Endodermal cell (in vitro differentiated cells): ENCODE measurements at regions not wholly inside any gene's neighbourhood (a gene's known extent, or its start where the extent isn't known, plus 50 kb on each side); places are given as distances from the start of the nearest gene placed in this dataset.

ENCODE experiments used
- DNase-seq: peaks from one replicate; pipeline ENCODE4 v3.0.0-alpha.2; 2017
- H3K27ac ChIP-seq: 2 replicates; pipeline ENCODE4 v1.5.1; 2013; ENCODE audit warnings: mild to moderate bottlenecking, low read depth, low read length, moderate library complexity
- H3K27me3 ChIP-seq: 2 replicates; pipeline ENCODE4 v1.6.1; 2013; ENCODE audit warnings: mild to moderate bottlenecking, low read length, moderate library complexity; ENCODE audit not compliant: insufficient read depth, control insufficient read depth, poor library complexity, severe bottlenecking
- H3K36me3 ChIP-seq: 2 replicates; pipeline ENCODE4 v1.7.0; 2013; ENCODE audit warnings: mild to moderate bottlenecking, low read length, moderate library complexity; ENCODE audit not compliant: control insufficient read depth, insufficient read depth
- H3K4me1 ChIP-seq: one replicate; pipeline ENCODE4 v1.7.0; 2013; ENCODE audit warnings: low read length; ENCODE audit not compliant: control insufficient read depth, insufficient read depth
- H3K4me3 ChIP-seq: 2 replicates; pipeline ENCODE4 v1.5.1; 2013; ENCODE audit warnings: mild to moderate bottlenecking, low read length, moderate library complexity
- H3K9ac ChIP-seq: 2 replicates; pipeline ENCODE4 v1.6.1; 2013; ENCODE audit warnings: mild to moderate bottlenecking, low read length, moderate library complexity; ENCODE audit not compliant: poor library complexity, severe bottlenecking; ENCODE audit errors: extremely low read depth
- H3K9me3 ChIP-seq: 2 replicates; pipeline ENCODE4 v1.6.1; 2013; ENCODE audit warnings: mild to moderate bottlenecking, low read length, moderate library complexity; ENCODE audit not compliant: control insufficient read depth
- H3K27ac Mint-ChIP-seq: 2 replicates; pipeline ENCODE4 v1.8.0; 2020; ENCODE audit warnings: mixed read lengths
- H3K27me3 Mint-ChIP-seq: 2 replicates; pipeline ENCODE4 v1.8.0; 2021; ENCODE audit warnings: mild to moderate bottlenecking, mixed read lengths; ENCODE audit not compliant: insufficient read depth
- H3K36me3 Mint-ChIP-seq: 2 replicates; pipeline ENCODE4 v1.8.0; 2020; ENCODE audit warnings: low read depth, mixed read lengths
- H3K4me1 Mint-ChIP-seq: 2 replicates; pipeline ENCODE4 v1.8.0; 2020; ENCODE audit warnings: mixed read lengths
- H3K4me3 Mint-ChIP-seq: 2 replicates; pipeline ENCODE4 v1.8.0; 2020; ENCODE audit warnings: mild to moderate bottlenecking, moderate library complexity, mixed read lengths
- H3K9me3 Mint-ChIP-seq: 2 replicates; pipeline ENCODE4 v1.8.0; 2020; ENCODE audit warnings: mild to moderate bottlenecking, mixed read lengths
- WGBS, 2 experiments: methylation state at CpG; one replicate each; pipeline versions ENCODE4 v1.1.5 to v1.1.7; 2013; ENCODE audit warnings: missing lambda C conversion rate in 2 of 2, mixed read lengths in 1 of 2; ENCODE audit not compliant: insufficient coverage in 1 of 2, insufficient read length in 1 of 2; 5-methylcytosine and 5-hydroxymethylcytosine counted together
- TF ChIP-seq, protein P1 (sequence below): fragments of 200-600 bp; sonication (generic); conservative IDR thresholded peaks from 2 replicates; pipeline ENCODE4 v1.5.0; 2021; ENCODE audit warnings: antibody characterized with exemption, mild to moderate bottlenecking

DNA sequence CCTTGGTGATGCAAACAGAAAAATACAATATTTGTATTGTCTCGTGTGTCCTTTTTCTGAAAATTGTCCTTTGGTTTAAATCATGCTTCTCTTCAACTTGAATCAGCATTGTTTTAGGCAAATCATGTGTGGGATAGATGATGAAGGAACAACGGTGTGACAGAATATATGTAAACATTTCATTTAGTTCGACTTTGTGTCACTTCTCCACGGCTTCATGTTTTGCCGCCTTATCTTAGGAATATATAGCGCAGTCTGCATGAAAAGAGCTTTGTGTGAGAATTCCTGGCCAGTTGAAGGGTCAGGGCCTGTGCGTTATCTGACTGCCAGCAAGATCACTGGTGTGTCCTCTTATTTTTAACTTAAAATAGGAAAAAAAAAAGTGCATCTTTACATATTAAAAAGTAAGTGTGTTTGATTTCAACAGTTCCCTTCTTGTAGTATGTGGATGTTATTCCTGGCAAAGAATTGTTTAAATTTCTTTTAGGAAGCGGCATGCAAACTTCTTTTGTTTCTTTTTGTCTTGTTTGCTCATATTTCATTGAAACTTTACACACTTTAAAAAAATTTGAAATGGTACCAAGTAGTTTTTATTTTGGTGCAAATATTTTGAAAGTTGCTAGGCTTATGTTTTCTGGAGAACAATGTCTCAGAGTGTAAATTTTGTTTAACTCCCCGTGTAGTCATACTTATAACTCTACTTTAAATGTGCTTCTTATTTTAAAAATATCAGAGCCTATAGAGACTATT lies 465.2 kb downstream of the USP25 start:
- WGBS, 2 experiments = 73 to 89% methylated on average over 5 to 8 of the region's 9 CpGs
- Histone ChIP-seq H3K9me3 (peaks cover 9% of the 10 kb centered on the region), H3K36me3 (no peaks in the 10 kb centered on the region), H3K4me1 (peaks cover 8% of the 10 kb centered on the region), H3K27ac (peak overlapping the region; percentile 96), H3K9ac (peak overlapping the region; percentile 24), H3K27me3 (no peaks in the 10 kb centered on the region), H3K4me3 (peak overlapping the region; percentile 22)
- no peak overlapping the region for H3K4me3 Mint-ChIP-seq
- TF ChIP-seq, protein P1, sequence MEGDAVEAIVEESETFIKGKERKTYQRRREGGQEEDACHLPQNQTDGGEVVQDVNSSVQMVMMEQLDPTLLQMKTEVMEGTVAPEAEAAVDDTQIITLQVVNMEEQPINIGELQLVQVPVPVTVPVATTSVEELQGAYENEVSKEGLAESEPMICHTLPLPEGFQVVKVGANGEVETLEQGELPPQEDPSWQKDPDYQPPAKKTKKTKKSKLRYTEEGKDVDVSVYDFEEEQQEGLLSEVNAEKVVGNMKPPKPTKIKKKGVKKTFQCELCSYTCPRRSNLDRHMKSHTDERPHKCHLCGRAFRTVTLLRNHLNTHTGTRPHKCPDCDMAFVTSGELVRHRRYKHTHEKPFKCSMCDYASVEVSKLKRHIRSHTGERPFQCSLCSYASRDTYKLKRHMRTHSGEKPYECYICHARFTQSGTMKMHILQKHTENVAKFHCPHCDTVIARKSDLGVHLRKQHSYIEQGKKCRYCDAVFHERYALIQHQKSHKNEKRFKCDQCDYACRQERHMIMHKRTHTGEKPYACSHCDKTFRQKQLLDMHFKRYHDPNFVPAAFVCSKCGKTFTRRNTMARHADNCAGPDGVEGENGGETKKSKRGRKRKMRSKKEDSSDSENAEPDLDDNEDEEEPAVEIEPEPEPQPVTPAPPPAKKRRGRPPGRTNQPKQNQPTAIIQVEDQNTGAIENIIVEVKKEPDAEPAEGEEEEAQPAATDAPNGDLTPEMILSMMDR = peak; percentile 6
- H3K9me3 Mint-ChIP-seq = peaks cover 11% of the 10 kb centered on the region
- H3K27me3 Mint-ChIP-seq = no peaks in the 10 kb centered on the region
- no peak overlapping the region for H3K27ac Mint-ChIP-seq
- H3K4me1 Mint-ChIP-seq = peaks cover 27% of the 10 kb centered on the region
- DNase-seq = no peak
- H3K36me3 Mint-ChIP-seq = no peaks in the 10 kb centered on the region

DNA sequence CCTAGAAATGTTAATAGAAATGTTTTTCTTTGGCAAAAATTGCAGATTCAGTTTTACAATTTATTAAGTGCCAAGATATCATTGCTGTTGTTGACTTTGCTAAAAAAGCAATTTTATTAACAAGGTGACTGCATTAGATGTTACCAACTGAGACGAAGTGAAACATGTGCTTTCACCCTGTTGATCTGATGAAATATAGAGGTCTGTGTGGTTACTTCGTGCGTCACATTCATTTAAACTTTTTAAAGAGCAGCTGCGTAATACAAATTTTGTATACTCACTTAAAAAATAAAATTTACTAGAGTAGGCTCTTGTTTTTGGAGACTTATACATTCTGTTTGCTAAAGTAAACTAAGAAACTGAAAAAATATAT lies 465.7 kb downstream of the USP25 start:
- Histone ChIP-seq H3K9me3 (peaks cover 15% of the 10 kb centered on the region), H3K9ac (peak overlapping the region; percentile 24), H3K4me3 (peak overlapping the region; percentile 22), H3K27ac (peak overlapping the region; percentile 96), H3K36me3 (no peaks in the 10 kb centered on the region), H3K27me3 (no peaks in the 10 kb centered on the region), H3K4me1 (peaks cover 8% of the 10 kb centered on the region)
- no peaks in the 10 kb centered on the region for H3K36me3 Mint-ChIP-seq
- WGBS, 2 experiments = 87% methylated on average over 4 of the region's 4 CpGs; no CpG with 5 or more reads in 1 of the 2 experiments
- TF ChIP-seq, protein P1 = no peak
- H3K27ac Mint-ChIP-seq = no peak overlapping the region
- H3K4me1 Mint-ChIP-seq = peaks cover 26% of the 10 kb centered on the region
- H3K4me3 Mint-ChIP-seq = no peak overlapping the region
- no peaks in the 10 kb centered on the region for H3K27me3 Mint-ChIP-seq
- no peak for DNase-seq
- H3K9me3 Mint-ChIP-seq = peaks cover 11% of the 10 kb centered on the region

DNA sequence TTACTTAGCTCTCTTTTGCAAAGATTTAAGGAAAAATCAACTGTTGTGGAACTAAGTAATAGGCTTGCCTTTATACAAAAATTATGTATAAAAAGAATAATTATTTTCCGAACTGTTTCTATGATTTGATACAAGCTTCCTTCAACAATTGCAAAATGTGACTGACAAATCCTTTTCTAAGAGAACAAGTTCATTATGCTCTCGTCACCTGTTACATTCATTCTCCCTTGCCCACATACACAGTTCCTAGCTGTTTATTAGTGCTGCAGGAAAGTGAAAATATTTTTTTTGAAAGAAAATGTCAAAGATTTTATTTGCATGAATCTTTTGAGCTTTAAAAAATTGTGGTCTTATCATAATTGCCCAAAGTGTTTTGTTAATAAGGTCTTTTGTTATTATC lies 466.2 kb downstream of the USP25 start:
- H3K27me3 ChIP-seq = no peaks in the 10 kb centered on the region
- H3K9ac ChIP-seq = peak overlapping the region; percentile 24
- H3K4me1 ChIP-seq = peaks cover 8% of the 10 kb centered on the region
- peak overlapping the region; percentile 96 for H3K27ac ChIP-seq
- no peak for DNase-seq
- TF ChIP-seq, protein P1 = no peak
- no peaks in the 10 kb centered on the region for H3K27me3 Mint-ChIP-seq
- no peaks in the 10 kb centered on the region for H3K36me3 ChIP-seq
- no peak overlapping the region for H3K4me3 Mint-ChIP-seq
- H3K27ac Mint-ChIP-seq = no peak overlapping the region
- H3K9me3 Mint-ChIP-seq = peaks cover 11% of the 10 kb centered on the region
- H3K36me3 Mint-ChIP-seq = no peaks in the 10 kb centered on the region
- H3K4me1 Mint-ChIP-seq = peaks cover 22% of the 10 kb centered on the region
- H3K4me3 ChIP-seq = no peak overlapping the region
- WGBS, 2 experiments = 86% methylated on average over 2 of the region's 2 CpGs; no CpG with 5 or more reads in 1 of the 2 experiments
- peaks cover 17% of the 10 kb centered on the region for H3K9me3 ChIP-seq
